Suprapubic skin (tissue), 4 donors: ENCODE measurements at regions not wholly inside any gene's neighbourhood (a gene's known extent, or its start where the extent isn't known, plus 50 kb on each side); places are given as distances from the start of the nearest gene placed in this dataset.

Source experiments
- DNase-seq, 2 donors: peaks; one replicate each; pipeline ENCODE4 v3.0.0-alpha.2; 2019; ENCODE audit warnings: low spot score in 2 of 2
- H3K27ac ChIP-seq: fragments of 200-600 bp; sonication (generic); one replicate; pipeline ENCODE4 v1.5.1; 2019
- H3K27me3 ChIP-seq: fragments of 200-600 bp; sonication (generic); one replicate; pipeline ENCODE4 v1.5.1; 2019
- H3K36me3 ChIP-seq: fragments of 200-600 bp; sonication (generic); one replicate; pipeline ENCODE4 v1.5.1; 2019
- H3K4me1 ChIP-seq: fragments of 200-600 bp; sonication (generic); one replicate; pipeline ENCODE4 v1.5.1; 2019
- H3K4me3 ChIP-seq: fragments of 200-600 bp; sonication (generic); one replicate; pipeline ENCODE4 v1.5.1; 2019; ENCODE audit warnings: mild to moderate bottlenecking
- H3K9me3 ChIP-seq: fragments of 200-600 bp; sonication (generic); one replicate; pipeline ENCODE4 v1.5.1; 2019
- EP300 ChIP-seq: sonication (generic); formaldehyde crosslinking; IDR thresholded peaks from one replicate; pipeline ENCODE4 v1.6.1; 2017; ENCODE audit warnings: antibody characterized with exemption
- POLR2A ChIP-seq, 2 donors: fragments of 450-650 bp; IDR thresholded peaks; one replicate each; pipeline ENCODE4 v1.6.1; 2017; ENCODE audit warnings: antibody characterized with exemption in 2 of 2, mild to moderate bottlenecking in 2 of 2, moderate library complexity in 2 of 2
- POLR2AphosphoS5 ChIP-seq, 3 donors: sonication (generic); formaldehyde crosslinking; IDR thresholded peaks; one replicate each; pipeline ENCODE4 v1.6.1; 2017; ENCODE audit warnings: antibody characterized with exemption in 3 of 3
- WGBS: methylation state at CpG from one replicate; pipeline ENCODE4 v1.1.5; 2018; 5-methylcytosine and 5-hydroxymethylcytosine counted together
- TF ChIP-seq, protein P1 (sequence below), 2 donors: fragments of 200-600 bp in 1 of 2; fragments of 450-650 bp in 1 of 2; sonication (generic) in 1 of 2; IDR thresholded peaks; one replicate each; pipeline ENCODE4 v1.5.1; 2016 to 2019; ENCODE audit warnings: antibody characterized with exemption in 2 of 2, mild to moderate bottlenecking in 1 of 2, moderate library complexity in 1 of 2

DNA sequence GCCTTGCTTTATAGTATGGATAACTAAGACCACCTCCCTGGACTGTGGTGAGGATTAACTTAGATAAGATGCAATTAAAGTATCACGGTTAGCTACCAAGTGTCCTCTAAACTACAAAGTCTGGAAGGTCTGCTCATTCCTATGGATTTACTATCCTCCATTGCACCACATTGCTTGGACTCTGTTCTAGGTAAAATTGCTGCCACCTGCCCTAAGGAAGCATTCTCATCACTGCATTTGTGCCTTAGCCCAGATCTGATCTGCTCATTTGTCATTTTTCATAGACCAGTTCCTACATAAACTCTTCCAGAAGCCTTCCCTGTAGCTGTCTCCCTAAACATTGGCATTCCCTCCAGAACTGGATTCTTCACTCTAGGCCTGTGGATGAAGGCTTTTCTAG, 380.0 kb downstream of the INSC start:
- no peak for TF ChIP-seq EP300
- TF ChIP-seq POLR2A (IDR thresholded peaks at IDR 0.05), result no peak
- TF ChIP-seq POLR2AphosphoS5 (IDR thresholded peaks at IDR 0.05), result no peak
- TF ChIP-seq, protein P1, sequence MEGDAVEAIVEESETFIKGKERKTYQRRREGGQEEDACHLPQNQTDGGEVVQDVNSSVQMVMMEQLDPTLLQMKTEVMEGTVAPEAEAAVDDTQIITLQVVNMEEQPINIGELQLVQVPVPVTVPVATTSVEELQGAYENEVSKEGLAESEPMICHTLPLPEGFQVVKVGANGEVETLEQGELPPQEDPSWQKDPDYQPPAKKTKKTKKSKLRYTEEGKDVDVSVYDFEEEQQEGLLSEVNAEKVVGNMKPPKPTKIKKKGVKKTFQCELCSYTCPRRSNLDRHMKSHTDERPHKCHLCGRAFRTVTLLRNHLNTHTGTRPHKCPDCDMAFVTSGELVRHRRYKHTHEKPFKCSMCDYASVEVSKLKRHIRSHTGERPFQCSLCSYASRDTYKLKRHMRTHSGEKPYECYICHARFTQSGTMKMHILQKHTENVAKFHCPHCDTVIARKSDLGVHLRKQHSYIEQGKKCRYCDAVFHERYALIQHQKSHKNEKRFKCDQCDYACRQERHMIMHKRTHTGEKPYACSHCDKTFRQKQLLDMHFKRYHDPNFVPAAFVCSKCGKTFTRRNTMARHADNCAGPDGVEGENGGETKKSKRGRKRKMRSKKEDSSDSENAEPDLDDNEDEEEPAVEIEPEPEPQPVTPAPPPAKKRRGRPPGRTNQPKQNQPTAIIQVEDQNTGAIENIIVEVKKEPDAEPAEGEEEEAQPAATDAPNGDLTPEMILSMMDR (IDR thresholded peaks at IDR 0.05), result no peak
- Histone ChIP-seq H3K27me3 (no peaks in the 10 kb centered on the region), H3K4me3 (no peak overlapping the region), H3K9me3 (no peaks in the 10 kb centered on the region), H3K36me3 (no peaks in the 10 kb centered on the region), H3K4me1 (peaks cover 4% of the 10 kb centered on the region), H3K27ac (no peak overlapping the region)
- no peak for DNase-seq
- WGBS, result 95% methylated on average over 1 of the region's 1 CpG

DNA sequence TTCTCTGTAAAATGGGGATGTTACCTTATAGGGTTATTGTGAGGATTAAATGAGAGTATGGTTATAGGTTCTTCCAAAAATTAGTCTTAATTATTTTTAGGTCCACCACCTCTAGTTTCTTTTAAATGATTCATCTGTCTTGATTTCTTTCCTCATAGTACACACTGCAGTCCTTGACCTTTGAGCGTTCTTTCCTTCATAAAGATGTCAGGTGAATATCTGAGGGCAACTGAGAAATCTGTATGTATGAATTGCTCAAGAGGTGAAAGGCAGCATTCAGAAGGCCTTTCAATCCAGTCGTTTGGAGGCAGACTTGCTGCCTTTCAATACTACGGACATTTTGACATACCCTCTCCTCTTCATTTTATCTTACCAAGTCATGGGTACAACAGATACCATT, 380.7 kb downstream of the INSC start:
- Histone ChIP-seq H3K27me3 (no peaks in the 10 kb centered on the region), H3K27ac (no peak overlapping the region), H3K4me3 (no peak overlapping the region), H3K36me3 (no peaks in the 10 kb centered on the region), H3K4me1 (peaks cover 4% of the 10 kb centered on the region), H3K9me3 (no peaks in the 10 kb centered on the region)
- TF ChIP-seq POLR2A (IDR thresholded peaks at IDR 0.05) (no peak), EP300 (no peak), POLR2AphosphoS5 (IDR thresholded peaks at IDR 0.05) (no peak)
- TF ChIP-seq, protein P1 (IDR thresholded peaks at IDR 0.05), result no peak
- DNase-seq, result no peak
- 79% methylated on average over 3 of the region's 3 CpGs for WGBS

DNA sequence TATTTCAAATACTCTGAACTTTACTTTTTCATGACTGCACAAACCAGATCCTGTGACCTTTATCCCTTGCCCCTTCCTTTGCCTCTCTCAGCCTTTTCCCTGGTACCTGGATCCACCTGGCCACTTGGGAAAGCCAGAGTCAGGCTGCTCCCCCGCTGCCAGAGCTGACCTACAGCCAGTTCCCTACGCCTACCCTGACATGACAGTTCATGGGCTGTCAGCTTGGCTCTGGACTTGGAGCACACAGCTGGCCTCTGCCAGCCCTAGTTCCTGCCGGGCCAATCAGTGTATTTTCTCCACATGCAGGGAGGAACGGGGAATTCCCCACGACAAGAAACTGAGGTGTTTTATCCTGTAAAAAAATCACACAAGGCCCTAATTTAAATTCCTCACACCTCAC, 382.6 kb downstream of the INSC start:
- Histone ChIP-seq H3K4me1 (peaks cover 4% of the 10 kb centered on the region), H3K36me3 (no peaks in the 10 kb centered on the region), H3K27me3 (no peaks in the 10 kb centered on the region), H3K4me3 (no peak overlapping the region), H3K27ac (no peak overlapping the region), H3K9me3 (no peaks in the 10 kb centered on the region)
- 43% methylated on average over 5 of the region's 5 CpGs for WGBS
- no peak for DNase-seq
- TF ChIP-seq POLR2AphosphoS5 (IDR thresholded peaks at IDR 0.05) (no peak), POLR2A (IDR thresholded peaks at IDR 0.05) (no peak), EP300 (no peak)
- TF ChIP-seq, protein P1 (IDR thresholded peaks at IDR 0.05), result no peak

DNA sequence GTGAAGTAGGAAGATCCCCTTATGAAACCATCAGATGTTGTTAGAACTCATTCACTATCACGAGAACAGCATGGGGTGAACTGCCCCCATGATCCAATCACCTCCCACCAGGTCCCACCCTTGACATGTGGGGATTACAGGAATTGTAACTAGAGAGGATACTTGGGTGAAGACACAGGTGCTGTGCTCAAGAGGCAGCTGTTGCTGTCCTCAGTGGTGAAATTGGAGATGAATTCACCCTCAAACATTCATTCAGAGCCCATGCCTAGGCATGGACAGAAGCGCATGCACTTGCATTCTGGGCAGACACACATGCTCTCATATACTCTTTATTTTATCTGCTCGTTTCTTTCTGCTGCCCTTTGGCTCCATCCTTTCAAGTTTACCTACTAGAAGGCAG, 385.0 kb downstream of the INSC start:
- Histone ChIP-seq H3K27me3 (no peaks in the 10 kb centered on the region), H3K9me3 (no peaks in the 10 kb centered on the region), H3K4me3 (no peak overlapping the region), H3K36me3 (no peaks in the 10 kb centered on the region), H3K27ac (no peak overlapping the region), H3K4me1 (no peaks in the 10 kb centered on the region)
- 83% methylated on average over 3 of the region's 3 CpGs for WGBS
- no peak for DNase-seq
- TF ChIP-seq POLR2AphosphoS5 (IDR thresholded peaks at IDR 0.05) (no peak), EP300 (no peak), POLR2A (IDR thresholded peaks at IDR 0.05) (no peak)
- TF ChIP-seq, protein P1 (IDR thresholded peaks at IDR 0.05), result no peak

DNA sequence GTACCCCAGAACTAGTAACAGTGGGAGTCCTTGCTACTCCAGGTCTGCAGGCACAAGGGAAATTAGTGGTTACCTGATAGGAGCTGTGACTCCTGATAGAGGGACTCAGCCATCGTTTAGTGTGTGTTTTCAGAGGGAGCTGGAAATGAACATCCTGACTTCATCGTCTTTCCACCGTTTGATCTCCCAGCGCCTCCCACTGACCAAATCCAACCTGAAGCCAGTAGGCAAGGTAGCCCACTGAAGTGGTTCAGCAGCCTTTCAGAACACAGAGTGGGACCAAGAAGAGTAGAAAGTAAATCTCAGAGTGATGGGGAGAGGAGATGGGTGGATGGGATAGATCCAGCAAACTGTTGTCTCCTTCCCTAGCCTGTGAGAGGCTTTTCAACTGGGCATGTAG, 385.9 kb downstream of the INSC start:
- H3K9me3 ChIP-seq, result no peaks in the 10 kb centered on the region
- no peaks in the 10 kb centered on the region for H3K36me3 ChIP-seq
- 70% methylated on average over 4 of the region's 4 CpGs for WGBS
- H3K27me3 ChIP-seq, result no peaks in the 10 kb centered on the region
- TF ChIP-seq EP300, result no peak
- TF ChIP-seq POLR2A (IDR thresholded peaks at IDR 0.05), result no peak
- TF ChIP-seq, protein P1 (IDR thresholded peaks at IDR 0.05), result no peak
- no peak for TF ChIP-seq POLR2AphosphoS5 (IDR thresholded peaks at IDR 0.05)
- H3K4me3 ChIP-seq, result no peak overlapping the region
- no peak overlapping the region for H3K27ac ChIP-seq
- DNase-seq, result no peak
- H3K4me1 ChIP-seq, result no peaks in the 10 kb centered on the region
